ENCODE measurements at regions not wholly inside any gene's neighbourhood (a gene's known extent, or its start where the extent isn't known, plus 50 kb on each side); places are given as distances from the start of the nearest gene placed in this dataset.
"Not testable (repeated sequence)": the region's sequence is repeated elsewhere in the genome, so short reads cannot be mapped to it uniquely, and the experiment has no call there.

GRCh38 chr2:8252997-8253694 is 428.7 kb upstream of the ID2 start:
- DNase-seq, result no peak

- DNase-seq, result no peak
These were observed 428.1 kb upstream of the ID2 start for GRCh38 chr2:8253781-8254180.

DNA sequence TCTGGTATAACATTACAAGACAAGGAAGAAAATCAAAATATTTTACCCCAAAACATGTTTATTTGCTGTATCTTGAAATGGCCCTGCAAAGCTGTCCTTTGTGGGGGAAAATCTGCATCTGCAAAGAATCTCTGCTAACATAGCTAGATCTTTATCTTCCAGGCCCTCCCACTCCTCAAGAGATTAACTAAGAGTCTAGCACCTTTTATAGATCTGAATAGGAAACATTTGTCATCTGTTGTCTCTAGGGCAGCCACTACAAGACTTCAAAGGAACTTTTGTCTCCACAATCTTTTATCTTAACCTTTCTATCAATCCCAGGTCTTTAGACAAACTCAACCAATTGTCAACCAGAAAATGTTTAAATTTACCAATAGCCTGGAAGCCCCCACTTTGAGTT is 427.6 kb upstream of the ID2 start:
- not testable (repeated sequence) for DNase-seq

- DNase-seq, result no peak
These were observed 426.9 kb upstream of the ID2 start for GRCh38 chr2:8254791-8255447.

GRCh38 chr2:8255448-8255800 is 426.4 kb upstream of the ID2 start:
- DNase-seq, result no peak

GRCh38 chr2:8256905-8257304 is 425.0 kb upstream of the ID2 start:
- DNase-seq, result no peak

GRCh38 chr2:8257502-8257901 is 424.4 kb upstream of the ID2 start:
- DNase-seq, result no peak

- no peak for DNase-seq
These were observed 423.4 kb upstream of the ID2 start for GRCh38 chr2:8258406-8258805.

DNA sequence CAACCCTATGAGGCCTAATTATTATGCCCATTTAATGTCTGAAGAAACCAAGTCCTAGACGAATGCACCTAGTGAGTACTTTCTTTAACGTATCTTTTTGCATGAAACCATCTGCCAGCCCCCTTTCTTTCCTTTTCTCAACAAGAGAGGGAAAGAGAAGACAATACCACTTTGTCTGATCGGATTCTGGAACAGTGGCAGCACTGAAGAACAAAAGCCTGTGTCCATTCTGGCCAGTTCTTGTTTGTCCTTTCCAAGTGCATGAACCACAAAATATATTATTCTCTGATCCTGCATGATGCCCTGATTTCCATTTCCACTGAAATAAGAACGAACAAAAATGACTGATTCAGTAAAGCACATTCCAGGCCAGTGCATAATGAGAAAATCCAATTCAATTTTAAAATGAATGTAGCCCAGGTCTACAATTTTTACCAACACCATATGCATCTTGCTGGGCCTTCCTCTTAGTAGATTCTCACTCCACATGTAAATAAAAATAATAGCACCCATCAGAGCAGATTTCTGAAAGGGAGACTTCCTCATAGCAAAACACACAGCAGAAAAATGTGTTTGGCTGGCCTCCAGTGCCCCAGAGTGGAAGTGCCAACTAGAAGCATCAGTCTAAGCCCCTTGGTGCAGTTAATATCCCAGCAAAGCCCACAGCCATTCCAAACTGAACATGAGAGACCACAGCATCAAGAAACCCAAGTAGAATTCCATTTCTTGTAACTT is 422.6 kb upstream of the ID2 start:
- DNase-seq, result no peak

- no peak for DNase-seq
These were observed 422.0 kb upstream of the ID2 start for GRCh38 chr2:8259841-8260178.

GRCh38 chr2:8260213-8260612 is 421.6 kb upstream of the ID2 start:
- DNase-seq, result no peak

- no peak for DNase-seq
These were observed 418.0 kb upstream of the ID2 start for GRCh38 chr2:8263901-8264300.

DNA sequence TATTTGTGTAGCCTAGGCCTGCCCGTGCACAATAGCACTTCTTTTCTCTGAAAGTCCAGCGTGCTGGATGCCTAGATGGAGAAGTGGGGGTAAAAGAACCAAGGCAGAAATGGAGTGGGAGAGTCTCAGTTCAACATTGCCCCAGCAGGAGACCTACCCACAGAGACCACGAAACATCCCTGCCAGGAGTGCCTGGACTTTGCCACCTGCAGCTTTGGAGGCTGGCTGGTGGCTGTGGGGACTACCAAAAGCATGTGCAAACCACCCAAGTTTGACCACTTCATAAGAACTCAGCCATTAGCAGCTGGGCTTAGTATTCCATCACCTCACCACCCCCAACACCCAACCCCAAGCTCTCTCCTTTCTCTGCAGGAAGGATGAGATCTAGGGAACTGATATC is 416.9 kb upstream of the ID2 start:
- no peak for DNase-seq

- DNase-seq, result no peak
These were observed 416.2 kb upstream of the ID2 start for GRCh38 chr2:8265476-8266226.

- no peak for DNase-seq
These were observed 415.3 kb upstream of the ID2 start for GRCh38 chr2:8266563-8266962.

GRCh38 chr2:8267048-8267447 is 414.8 kb upstream of the ID2 start:
- DNase-seq, result no peak

DNA sequence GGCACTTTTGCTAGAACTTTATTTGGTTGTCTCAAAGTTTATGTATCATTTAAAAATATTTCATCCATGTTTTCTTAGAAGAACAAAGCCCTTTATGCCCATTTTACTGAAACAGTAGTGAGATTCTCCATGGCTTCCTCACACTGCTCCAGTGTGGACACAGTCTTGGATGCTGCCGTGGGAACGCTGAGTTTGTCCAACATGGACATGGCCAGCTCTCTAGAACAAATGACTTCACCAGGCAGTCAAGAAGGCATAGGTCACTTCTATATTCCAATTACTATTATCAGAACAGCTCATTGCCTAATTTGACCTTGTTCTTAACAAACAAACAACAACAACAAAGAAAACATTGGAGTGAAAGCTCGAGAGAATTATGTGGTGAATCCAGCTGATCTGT is 414.1 kb upstream of the ID2 start:
- no peak for DNase-seq

- no peak for DNase-seq
These were observed 413.6 kb upstream of the ID2 start for GRCh38 chr2:8268172-8268783.

DNA sequence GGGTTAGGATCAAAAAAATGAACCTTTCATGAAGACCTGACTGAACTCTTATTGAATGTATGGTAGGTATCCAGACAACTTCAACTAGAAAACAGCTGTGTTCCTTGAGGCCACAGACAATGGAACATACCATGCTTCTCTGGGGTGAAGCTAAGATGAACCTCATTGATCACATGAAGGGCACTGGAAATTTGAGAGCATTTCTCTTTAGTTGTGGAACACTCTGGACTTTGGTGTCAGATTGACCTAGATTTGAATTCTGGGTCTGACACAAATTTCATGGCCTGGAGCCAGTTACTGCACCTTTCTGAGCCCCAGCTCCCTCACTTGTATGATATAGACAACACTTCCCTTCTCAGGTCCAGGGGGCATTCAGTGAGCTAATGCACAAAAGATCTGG is 411.2 kb upstream of the ID2 start:
- DNase-seq, result no peak

DNA sequence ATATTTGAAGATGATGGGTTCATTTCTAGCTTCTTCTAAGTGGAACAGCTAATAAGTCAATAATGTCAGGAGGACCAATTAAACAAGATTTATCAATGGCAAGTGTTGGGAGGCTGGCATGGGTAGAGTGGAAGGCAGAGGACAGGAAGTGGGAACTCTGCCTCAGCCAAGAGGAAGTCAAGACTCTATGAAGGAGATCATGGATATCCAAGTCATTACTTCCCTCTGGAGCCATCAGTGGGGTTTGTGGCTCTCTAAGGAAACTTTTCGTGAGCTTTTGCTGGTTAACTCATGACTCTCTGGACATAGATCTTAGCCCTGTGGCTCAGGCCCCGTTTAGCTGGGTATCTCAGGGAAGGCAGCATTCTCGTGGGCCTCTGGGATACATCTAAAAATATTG is 410.4 kb upstream of the ID2 start:
- DNase-seq, result no peak

DNA sequence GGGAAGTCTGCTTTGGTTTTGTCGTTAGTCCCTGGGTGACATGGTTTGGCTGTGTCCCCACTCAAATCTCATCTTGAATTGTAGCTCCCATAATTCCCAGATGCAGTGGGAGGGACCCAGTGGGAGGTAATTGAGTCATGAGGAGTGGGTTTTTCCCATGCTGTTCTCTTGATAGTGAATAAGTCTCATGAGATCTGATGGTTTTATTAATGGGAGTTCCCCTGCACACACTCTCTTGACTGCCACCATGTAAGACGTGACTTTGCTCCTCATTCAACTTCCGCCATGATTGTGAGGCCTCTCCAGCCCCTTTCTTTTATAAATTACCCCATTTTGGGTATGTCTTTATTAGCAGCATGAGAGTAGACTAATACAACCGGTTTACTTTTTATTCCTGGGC is 405.8 kb upstream of the ID2 start:
- DNase-seq, result no peak

GRCh38 chr2:8277921-8278571 is 403.8 kb upstream of the ID2 start:
- DNase-seq, result no peak
